A204.1 (cell line): ENCODE measurements at regions not wholly inside any gene's neighbourhood (a gene's known extent, or its start where the extent isn't known, plus 50 kb on each side); places are given as distances from the start of the nearest gene placed in this dataset.
"Not testable (repeated sequence)": the region's sequence is repeated elsewhere in the genome, so short reads cannot be mapped to it uniquely, and the experiment has no call there.

Experiments
- FAIRE-seq: peaks from 2 replicates; lab custom pipeline; 2012; peaks lifted over from hg19 to GRCh38; lab: Jason Lieb, UNC

DNA sequence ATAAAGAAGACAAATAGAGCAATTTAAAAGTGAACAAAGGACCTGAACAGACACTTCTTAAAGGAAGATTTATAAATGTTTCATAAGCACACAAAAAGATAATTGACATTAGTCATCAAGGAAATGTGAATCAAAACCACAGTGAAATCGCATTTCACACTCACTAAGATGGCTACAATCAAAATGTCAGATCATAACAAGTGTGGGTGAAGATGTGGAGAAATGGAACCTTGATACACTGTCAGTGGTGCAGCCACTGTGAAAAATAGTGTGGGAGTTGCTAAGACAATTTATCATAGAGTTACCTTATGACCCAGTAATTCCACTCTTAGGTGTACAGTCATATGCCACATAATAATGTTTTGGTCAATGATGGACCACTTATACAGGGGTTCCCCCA is 54.5 kb upstream of the HTR4 start:
- FAIRE-seq: no peak

DNA sequence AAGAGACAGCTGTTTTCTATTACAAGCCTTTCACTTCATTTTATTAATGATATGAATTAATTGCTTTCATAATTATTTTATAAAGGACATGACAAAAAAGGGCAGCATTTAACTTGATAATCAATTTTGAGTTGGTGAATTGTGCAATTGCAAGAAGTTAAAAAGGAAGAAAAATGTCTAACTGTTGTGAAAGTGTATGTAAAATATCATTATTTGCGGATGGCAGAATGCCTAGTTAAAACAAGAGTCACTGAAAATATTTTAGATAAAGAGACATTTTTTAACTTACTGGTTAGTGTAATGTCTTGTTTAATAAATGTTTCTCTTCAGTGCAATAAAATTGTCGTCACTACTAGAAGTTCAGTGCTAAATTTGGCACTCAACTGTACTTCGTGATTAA is 57.6 kb upstream of the HTR4 start:
- FAIRE-seq: no peak

GRCh38 chr5:148713735-148714508 is 59.6 kb upstream of the HTR4 start:
- no peak for FAIRE-seq

- no peak for FAIRE-seq
These were observed 62.4 kb upstream of the HTR4 start for GRCh38 chr5:148716716-148717115.

- FAIRE-seq: no peak
These were observed 63.3 kb upstream of the HTR4 start for GRCh38 chr5:148717668-148718067.

- FAIRE-seq: no peak
These were observed 65.3 kb upstream of the HTR4 start for GRCh38 chr5:148719605-148720004.

DNA sequence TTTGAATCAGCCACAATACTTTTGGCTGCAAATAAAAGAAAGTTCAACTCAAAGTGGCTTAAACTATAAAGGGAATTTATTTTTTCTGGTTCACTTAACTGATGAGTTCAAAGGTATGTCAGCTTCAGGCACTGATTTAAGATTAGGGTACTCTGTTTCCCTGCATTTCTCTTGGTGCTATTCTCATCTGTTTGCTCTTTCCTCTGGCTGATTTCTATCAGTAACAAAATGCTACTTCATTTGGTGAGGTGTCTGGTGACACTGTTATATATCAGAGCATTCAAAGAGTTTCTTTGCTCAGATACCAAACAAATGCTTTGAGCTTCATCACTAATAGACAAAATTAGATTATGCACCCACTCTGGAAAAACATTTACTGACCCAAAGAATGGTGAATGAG is 65.9 kb upstream of the HTR4 start:
- no peak for FAIRE-seq

DNA sequence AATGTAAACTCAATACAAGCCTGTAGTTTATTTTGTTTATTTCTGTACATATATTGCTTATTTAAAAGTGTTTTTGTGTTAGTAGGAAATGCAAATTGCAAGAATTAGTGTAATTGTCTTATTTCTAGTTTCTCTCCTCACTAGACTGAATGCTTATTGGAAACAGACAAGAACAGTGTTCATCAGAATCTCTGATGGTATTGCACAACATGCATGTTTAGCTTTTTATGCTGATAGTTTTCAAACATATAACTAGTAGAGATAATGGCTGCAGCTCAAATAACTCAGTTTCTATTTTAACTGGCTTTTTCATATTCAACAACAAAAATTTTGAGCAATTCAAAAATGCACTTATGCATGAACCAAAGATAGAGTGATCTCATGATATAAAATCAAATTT is 68.8 kb upstream of the HTR4 start:
- FAIRE-seq: no peak

DNA sequence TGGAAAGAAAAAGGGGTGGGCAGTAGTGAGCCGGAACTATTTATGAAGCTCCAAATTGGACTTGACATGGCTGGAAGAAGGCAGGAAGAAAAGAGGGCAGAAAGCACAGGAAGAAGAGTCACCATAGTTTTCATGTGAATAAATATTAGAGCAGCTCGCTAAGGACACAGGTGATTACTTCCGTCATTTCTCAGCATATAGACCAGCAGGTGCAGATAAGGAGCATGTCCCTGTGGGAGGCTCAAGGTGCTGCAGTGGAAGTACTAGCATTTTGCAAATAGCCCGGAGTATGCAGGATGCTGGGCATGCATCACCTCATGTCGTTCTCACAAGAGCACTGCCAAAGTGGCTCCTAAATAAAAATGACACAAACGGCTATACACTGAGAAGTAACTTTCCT is 71.3 kb upstream of the HTR4 start:
- no peak for FAIRE-seq

- no peak for FAIRE-seq
These were observed 74.9 kb upstream of the HTR4 start for GRCh38 chr5:148729182-148729581.

GRCh38 chr5:148730270-148730669 is 75.9 kb upstream of the HTR4 start:
- no peak for FAIRE-seq

DNA sequence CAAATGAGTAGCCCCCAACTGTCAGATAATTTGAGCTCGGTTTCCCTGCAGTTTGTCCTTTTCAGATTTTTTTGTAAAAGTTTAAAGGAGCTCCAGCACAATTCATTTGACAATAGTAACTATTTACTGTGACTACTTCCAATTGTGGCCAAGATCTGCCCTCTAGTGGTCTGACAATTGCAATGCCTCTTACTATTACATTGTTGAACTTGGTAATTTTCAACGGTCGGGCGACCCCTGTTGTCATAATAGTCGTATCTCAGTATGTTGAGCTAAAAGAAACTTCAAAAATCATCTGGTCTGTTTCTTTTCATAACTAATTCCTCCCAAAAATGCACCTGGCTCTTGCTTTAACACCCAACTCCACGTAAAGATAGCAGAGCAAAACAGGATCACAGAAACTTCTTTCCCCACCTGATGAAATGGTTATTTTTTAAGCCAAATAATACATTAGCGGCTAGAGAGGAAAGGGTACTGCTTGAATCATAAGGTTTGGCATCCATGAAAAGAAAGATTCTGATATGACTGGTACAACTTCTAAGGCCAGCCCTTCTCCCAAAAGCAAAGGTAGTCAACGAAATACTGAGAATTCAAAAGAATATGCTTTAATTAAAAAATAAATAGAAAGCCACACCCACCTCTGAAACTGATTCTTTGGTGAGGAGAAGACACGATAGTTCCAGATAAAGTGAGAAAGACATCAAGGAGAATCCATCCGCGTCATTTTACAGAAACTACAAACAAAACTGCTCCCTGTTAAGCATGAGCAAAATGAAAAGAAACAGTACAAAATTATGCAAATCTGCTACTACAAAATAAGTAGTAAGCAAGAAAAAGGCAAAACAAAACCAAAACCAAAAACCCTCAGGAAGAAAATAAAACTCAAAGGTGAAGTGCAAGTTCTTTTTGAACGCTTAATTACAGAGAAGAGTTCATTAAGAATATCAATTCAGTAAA is 76.9 kb upstream of the HTR4 start:
- peak; percentile 98 for FAIRE-seq

GRCh38 chr5:148732692-148733091 is 78.4 kb upstream of the HTR4 start:
- no peak for FAIRE-seq

DNA sequence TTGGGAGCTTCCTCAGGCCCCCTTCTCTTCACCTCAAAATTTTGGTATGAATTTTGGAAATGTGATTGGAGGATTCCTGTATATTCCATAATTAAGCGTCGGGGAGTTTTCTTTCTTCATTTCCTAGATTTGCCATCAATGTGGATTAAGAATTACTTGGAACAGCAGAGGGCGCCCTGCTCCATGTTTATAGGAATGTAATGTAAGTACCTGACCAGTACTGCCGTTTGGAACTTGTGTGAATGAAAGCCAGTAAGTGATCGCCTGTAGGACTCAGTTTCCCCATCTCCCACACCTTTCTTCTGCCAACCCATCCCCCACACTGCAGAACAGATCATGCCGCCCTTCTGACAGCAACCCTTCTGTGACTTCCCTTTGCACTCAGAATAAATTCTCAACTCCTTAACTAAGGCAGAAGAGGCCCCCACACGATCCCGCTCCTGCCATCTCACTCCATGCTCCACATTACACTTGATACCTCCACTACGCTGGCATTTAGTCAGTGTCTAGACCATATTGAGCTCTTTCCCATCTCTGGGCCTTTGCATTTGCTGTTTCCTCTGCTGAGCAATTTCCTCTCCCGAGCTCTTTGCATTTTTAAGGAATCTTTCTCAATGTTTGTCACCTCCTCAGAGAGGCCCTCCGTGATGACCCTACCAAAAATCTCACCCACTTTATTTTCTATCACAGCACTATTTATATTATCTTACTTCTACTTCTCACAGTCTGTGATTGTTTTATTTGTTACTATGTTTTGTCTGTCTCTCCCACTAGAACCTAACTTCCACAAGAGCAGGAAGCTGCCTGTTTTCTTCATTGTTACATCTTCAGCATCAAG is 79.5 kb upstream of the HTR4 start:
- FAIRE-seq: peak; percentile 90

DNA sequence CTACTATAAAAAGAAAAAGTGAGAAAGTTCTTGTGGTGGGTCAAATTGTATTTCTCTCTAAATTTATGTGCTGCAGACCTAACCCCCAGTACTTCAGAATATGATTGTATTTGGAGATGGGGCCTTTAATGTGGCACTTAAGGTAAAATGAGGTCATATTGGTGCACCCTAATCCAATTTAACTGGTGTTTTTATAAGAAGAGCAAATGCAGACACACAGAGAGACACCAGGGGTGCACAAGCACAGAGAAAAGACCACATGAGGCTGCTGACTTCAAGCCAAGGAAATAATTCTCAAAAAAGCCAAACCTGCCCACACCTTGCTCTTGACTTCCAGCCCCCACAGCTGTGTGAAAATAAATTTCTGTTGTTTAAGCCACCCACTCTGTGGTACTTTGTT is 80.2 kb upstream of the HTR4 start:
- FAIRE-seq: no peak

- no peak for FAIRE-seq
These were observed 81.0 kb upstream of the HTR4 start for GRCh38 chr5:148735301-148735835.

- FAIRE-seq: no peak
These were observed 84.7 kb upstream of the HTR4 start for GRCh38 chr5:148739023-148739422.

GRCh38 chr5:148739524-148739923 is 85.2 kb upstream of the HTR4 start:
- FAIRE-seq: no peak

- FAIRE-seq: no peak
These were observed 85.9 kb upstream of the HTR4 start for GRCh38 chr5:148740079-148740858.

DNA sequence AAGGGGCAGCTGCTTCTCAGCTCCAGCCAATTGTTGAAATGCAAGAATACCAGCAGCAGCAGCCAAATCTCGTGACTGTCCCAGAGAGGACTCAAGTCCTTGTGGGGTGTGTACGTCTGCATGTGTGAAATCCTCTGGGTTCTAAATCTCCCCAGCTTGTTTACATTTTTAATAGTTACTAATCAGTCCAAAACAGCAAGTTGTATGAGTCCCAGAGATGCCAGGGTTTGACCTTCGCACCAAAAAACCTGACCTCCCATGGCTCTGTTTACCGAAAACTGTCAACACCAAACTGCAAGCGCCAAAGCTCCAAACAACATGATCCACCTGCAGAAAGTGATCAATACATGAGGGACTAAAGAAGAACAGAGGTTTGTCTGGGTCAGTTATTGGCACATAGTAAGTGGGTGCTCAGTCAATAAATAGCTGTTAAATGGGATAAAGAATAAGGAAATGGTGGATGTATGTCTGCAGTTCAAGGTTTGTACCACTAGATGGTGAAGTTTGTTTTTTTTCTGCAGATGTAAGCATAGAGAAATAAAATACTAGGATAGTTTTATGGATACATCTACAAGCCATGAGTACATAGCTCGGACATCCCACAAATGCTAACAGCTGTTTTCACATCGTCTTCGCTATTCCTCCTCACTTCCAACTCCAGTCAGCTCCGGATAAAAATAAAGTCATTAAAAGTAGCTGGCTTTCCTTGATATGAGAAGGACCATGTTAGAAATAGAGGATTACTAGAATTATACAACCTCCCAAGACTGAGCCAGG is 85.3 kb upstream of the ADRB2 start:
- FAIRE-seq: peak; percentile 96

- not testable (repeated sequence) for FAIRE-seq
These were observed 84.6 kb upstream of the ADRB2 start for GRCh38 chr5:148741766-148742165.
